ENCODE measurements at regions not wholly inside any gene's neighbourhood (a gene's known extent, or its start where the extent isn't known, plus 50 kb on each side); places are given as distances from the start of the nearest gene placed in this dataset.
"Not testable (repeated sequence)": the region's sequence is repeated elsewhere in the genome, so short reads cannot be mapped to it uniquely, and the experiment has no call there.

GRCh38 chr6:81515562-81516453 lies 236.7 kb downstream of the TENT5A start:
- no peaks in the 10 kb centered on the region for H3K27me3 ChIP-seq (ENCODE audit: insufficient read depth, low read length)

GRCh38 chr6:81514195-81514594 lies 238.3 kb downstream of the TENT5A start:
- H3K9ac ChIP-seq (ENCODE audit: low read length); H3K9me3 ChIP-seq (ENCODE audit: control insufficient read depth in 1 of 2, insufficient read depth in 1 of 2, low read depth in 1 of 2, low read length in 2 of 2); H4K20me1 ChIP-seq (ENCODE audit: insufficient read depth); H3K27me3 ChIP-seq (ENCODE audit: insufficient read depth, low read length); ATAC-seq; H2AFZ ChIP-seq (ENCODE audit: low read depth, low read length, poor library complexity, severe bottlenecking); BruUV-seq (replicated peaks); intact Hi-C loops (cut with micrococcal nuclease); POLR2A ChIA-PET; H3K79me2 ChIP-seq (ENCODE audit: insufficient read depth, low read length); H3K4me2 ChIP-seq (ENCODE audit: low read length); H3K9me2 ChIP-seq (ENCODE audit: insufficient read depth); H3K36me3 ChIP-seq (ENCODE audit: control insufficient read depth in 1 of 2, insufficient read depth in 2 of 2, low read length in 2 of 2); RAD21 ChIA-PET (ENCODE audit: low non-redundant PET in 1 of 2, low total read pairs in 2 of 2, uncharacterized antibody in 2 of 2, unreplicated experiment in 2 of 2); DNase-seq (ENCODE audit: low read depth, low spot score); H3K4me1 ChIP-seq (ENCODE audit: control insufficient read depth in 1 of 2, insufficient read depth in 2 of 2, low read length in 2 of 2); H3K4me3 ChIP-seq (replicated peaks in 1 of 2; ENCODE audit: low read depth in 1 of 2, low read length in 2 of 2); CTCF ChIA-PET; H3K27ac ChIP-seq (ENCODE audit: low read depth, low read length): not testable (repeated sequence)

More at GRCh38 chr6:81515562-81516453, 236.7 kb downstream of the TENT5A start:
- intact Hi-C loops (cut with micrococcal nuclease) = no loop called here
- Histone ChIP-seq H3K9me3 (ENCODE audit: control insufficient read depth in 1 of 2, insufficient read depth in 1 of 2, low read depth in 1 of 2, low read length in 2 of 2) (no peaks in the 10 kb centered on the region), H3K9ac (ENCODE audit: low read length) (no peak overlapping the region), H3K27ac (ENCODE audit: low read depth, low read length) (no peak overlapping the region), H4K20me1 (ENCODE audit: insufficient read depth) (no peaks in the 10 kb centered on the region), H2AFZ (ENCODE audit: low read depth, low read length, poor library complexity, severe bottlenecking) (peak overlapping the region; percentile 51), H3K4me2 (ENCODE audit: low read length) (no peak overlapping the region), H3K9me2 (ENCODE audit: insufficient read depth) (no peaks in the 10 kb centered on the region), H3K79me2 (ENCODE audit: insufficient read depth, low read length) (no peaks in the 10 kb centered on the region), H3K4me1 (ENCODE audit: control insufficient read depth in 1 of 2, insufficient read depth in 2 of 2, low read length in 2 of 2) (no peaks in the 10 kb centered on the region), H3K4me3 (replicated peaks in 1 of 2; ENCODE audit: low read depth in 1 of 2, low read length in 2 of 2) (no peak overlapping the region), H3K36me3 (ENCODE audit: control insufficient read depth in 1 of 2, insufficient read depth in 2 of 2, low read length in 2 of 2) (no peaks in the 10 kb centered on the region)
- DNase-seq (ENCODE audit: low read depth, low spot score) (no peak), ATAC-seq (no peak)
- ChIA-PET CTCF (no interaction called here), POLR2A (no interaction called here), RAD21 (ENCODE audit: low non-redundant PET in 1 of 2, low total read pairs in 2 of 2, uncharacterized antibody in 2 of 2, unreplicated experiment in 2 of 2) (no interaction called here)
- BruUV-seq (replicated peaks) = no TSS peak
- TF ChIP-seq SP1 (IDR thresholded peaks at IDR 0.05; ENCODE audit: low read depth) (no peak), CEBPB (IDR thresholded peaks at IDR 0.05; ENCODE audit: low read depth) (no peak), FOSL1 (IDR thresholded peaks at IDR 0.05; ENCODE audit: low read depth) (no peak), ZBTB33 (IDR thresholded peaks at IDR 0.05; ENCODE audit: extremely low read depth, insufficient replicate concordance, low read length) (no peak), CTCF (IDR thresholded peaks at IDR 0.05 in 2 of 3, conservative IDR thresholded peaks at IDR 0.05 in 1 of 3; ENCODE audit: borderline replicate concordance in 1 of 3, insufficient read depth in 1 of 3, low read depth in 2 of 3, low read length in 2 of 3) (no peak), TCF7L2 (IDR thresholded peaks at IDR 0.05; ENCODE audit: borderline replicate concordance, extremely low read depth, insufficient read depth, insufficient read length) (no peak), MAX (IDR thresholded peaks at IDR 0.05) (no peak), ZNF274 (IDR thresholded peaks at IDR 0.05; ENCODE audit: low read depth, low read length) (no peak), YY1 (IDR thresholded peaks at IDR 0.05; ENCODE audit: extremely low read depth, insufficient replicate concordance, low read depth, low read length) (no peak)
- TF ChIP-seq, protein P1, sequence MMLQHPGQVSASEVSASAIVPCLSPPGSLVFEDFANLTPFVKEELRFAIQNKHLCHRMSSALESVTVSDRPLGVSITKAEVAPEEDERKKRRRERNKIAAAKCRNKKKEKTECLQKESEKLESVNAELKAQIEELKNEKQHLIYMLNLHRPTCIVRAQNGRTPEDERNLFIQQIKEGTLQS (IDR thresholded peaks at IDR 0.05) = no peak
